Osteoblast (primary cell): ENCODE measurements at regions not wholly inside any gene's neighbourhood (a gene's known extent, or its start where the extent isn't known, plus 50 kb on each side); places are given as distances from the start of the nearest gene placed in this dataset.

Experiments
- DNase-seq: peaks from one replicate; pipeline ENCODE4 v3.0.0; 2011; ENCODE audit warnings: low spot score, mixed read lengths; ENCODE audit not compliant: insufficient read length; ENCODE audit errors: missing footprints
- H2AFZ ChIP-seq: 2 replicates; pipeline ENCODE4 v1.6.0; 2011; ENCODE audit warnings: mild to moderate bottlenecking, low read length
- H3K27ac ChIP-seq: 2 replicates; pipeline ENCODE4 v1.5.1; 2011; ENCODE audit warnings: mild to moderate bottlenecking, low read depth, low read length, moderate library complexity
- H3K27me3 ChIP-seq: 2 replicates; pipeline ENCODE4 v1.6.0; 2012; ENCODE audit warnings: mild to moderate bottlenecking, control low read depth, inconsistent platforms, low read length, moderate library complexity; ENCODE audit not compliant: insufficient read depth
- H3K36me3 ChIP-seq: 2 replicates; pipeline ENCODE4 v1.5.1; 2011; ENCODE audit warnings: mild to moderate bottlenecking, low read length, control low read depth, moderate library complexity; ENCODE audit not compliant: insufficient read depth
- H3K4me1 ChIP-seq: 2 replicates; pipeline ENCODE4 v1.5.1; 2011; ENCODE audit warnings: mild to moderate bottlenecking, low read length, control low read depth, moderate library complexity; ENCODE audit not compliant: insufficient read depth
- H3K4me2 ChIP-seq: 2 replicates; pipeline ENCODE4 v1.6.0; 2011; ENCODE audit warnings: mild to moderate bottlenecking, low read length; ENCODE audit not compliant: insufficient read depth
- H3K4me3 ChIP-seq: fragments of 200-600 bp; sonication (generic); 3 replicates; pipeline ENCODE4 v1.5.1; 2012; ENCODE audit warnings: mild to moderate bottlenecking, low read length, inconsistent platforms; ENCODE audit not compliant: insufficient read depth
- H3K79me2 ChIP-seq: 2 replicates; pipeline ENCODE4 v1.6.0; 2012; ENCODE audit warnings: mild to moderate bottlenecking, low read length, control low read depth, inconsistent platforms; ENCODE audit not compliant: insufficient read depth
- H3K9me3 ChIP-seq: 2 replicates; pipeline ENCODE4 v1.5.1; 2011; ENCODE audit warnings: low read depth, low read length, control low read depth
- H4K20me1 ChIP-seq: 2 replicates; pipeline ENCODE4 v1.6.0; 2012; ENCODE audit warnings: mild to moderate bottlenecking, low read length, control low read depth; ENCODE audit not compliant: insufficient read depth
- TF ChIP-seq, protein P1 (sequence below): IDR thresholded peaks from 2 replicates; pipeline ENCODE4 v1.5.1; 2011; ENCODE audit warnings: mild to moderate bottlenecking, low read depth, low read length, moderate library complexity; ENCODE audit errors: extremely low read depth

DNA sequence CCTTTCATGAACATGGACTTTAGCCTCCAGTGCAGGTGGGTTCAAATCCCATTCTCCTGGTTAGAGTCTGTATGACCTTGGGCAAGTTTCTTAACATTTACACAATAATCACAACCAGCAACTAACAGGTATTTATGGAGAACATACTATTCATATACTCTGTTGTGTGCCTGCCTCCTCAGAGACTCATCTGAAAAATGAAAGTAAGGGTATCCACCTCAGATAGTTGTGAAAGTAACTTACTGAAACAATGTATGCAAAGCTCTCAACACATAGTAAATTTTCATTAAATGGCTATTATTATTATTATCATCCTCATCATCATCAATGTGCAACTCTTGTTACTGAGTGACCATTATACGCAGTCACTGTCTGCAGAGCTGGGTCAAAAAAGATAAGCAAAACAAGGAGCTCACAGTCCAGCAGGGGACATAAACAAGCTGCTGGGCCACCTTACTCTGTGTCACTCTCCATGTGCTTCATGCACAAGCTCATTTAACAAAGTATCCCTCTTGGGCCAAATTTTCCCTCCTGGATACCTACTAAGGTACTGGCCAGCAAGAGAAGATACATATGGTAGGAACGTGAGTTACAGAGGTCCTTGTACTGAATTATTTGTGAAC, 70.9 kb upstream of the FNDC3A start:
- H3K36me3 ChIP-seq, result no peaks in the 10 kb centered on the region
- no peak overlapping the region for H2AFZ ChIP-seq
- H3K27ac ChIP-seq, result no peak overlapping the region
- H4K20me1 ChIP-seq, result no peaks in the 10 kb centered on the region
- H3K27me3 ChIP-seq, result no peaks in the 10 kb centered on the region
- DNase-seq, result no peak
- TF ChIP-seq, protein P1, sequence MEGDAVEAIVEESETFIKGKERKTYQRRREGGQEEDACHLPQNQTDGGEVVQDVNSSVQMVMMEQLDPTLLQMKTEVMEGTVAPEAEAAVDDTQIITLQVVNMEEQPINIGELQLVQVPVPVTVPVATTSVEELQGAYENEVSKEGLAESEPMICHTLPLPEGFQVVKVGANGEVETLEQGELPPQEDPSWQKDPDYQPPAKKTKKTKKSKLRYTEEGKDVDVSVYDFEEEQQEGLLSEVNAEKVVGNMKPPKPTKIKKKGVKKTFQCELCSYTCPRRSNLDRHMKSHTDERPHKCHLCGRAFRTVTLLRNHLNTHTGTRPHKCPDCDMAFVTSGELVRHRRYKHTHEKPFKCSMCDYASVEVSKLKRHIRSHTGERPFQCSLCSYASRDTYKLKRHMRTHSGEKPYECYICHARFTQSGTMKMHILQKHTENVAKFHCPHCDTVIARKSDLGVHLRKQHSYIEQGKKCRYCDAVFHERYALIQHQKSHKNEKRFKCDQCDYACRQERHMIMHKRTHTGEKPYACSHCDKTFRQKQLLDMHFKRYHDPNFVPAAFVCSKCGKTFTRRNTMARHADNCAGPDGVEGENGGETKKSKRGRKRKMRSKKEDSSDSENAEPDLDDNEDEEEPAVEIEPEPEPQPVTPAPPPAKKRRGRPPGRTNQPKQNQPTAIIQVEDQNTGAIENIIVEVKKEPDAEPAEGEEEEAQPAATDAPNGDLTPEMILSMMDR, result no peak
- H3K4me2 ChIP-seq, result no peak overlapping the region
- H3K79me2 ChIP-seq, result no peaks in the 10 kb centered on the region
- no peak overlapping the region for H3K4me3 ChIP-seq
- H3K4me1 ChIP-seq, result peaks cover 5% of the 10 kb centered on the region
- H3K9me3 ChIP-seq, result no peaks in the 10 kb centered on the region

DNA sequence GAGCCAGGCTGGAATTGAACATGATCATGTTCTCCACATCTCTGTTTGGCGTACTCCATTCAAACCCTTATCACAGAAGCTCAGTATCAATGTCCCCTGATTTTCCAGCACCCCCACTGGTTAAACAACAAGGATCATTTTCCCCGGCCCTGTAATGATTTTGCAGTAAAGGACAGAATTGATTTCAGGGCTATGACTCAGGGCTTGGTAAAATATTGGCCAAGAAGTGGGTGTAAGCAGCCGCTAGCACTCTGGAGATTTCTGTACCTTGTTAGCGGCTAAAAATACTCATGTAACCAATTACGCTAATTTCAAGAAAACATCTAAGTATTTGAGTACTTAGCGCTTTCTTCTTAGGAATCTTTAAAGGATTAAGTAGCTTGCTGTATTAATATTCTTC, 69.5 kb upstream of the FNDC3A start:
- no peaks in the 10 kb centered on the region for H3K27me3 ChIP-seq
- H3K9me3 ChIP-seq, result no peaks in the 10 kb centered on the region
- H2AFZ ChIP-seq, result no peak overlapping the region
- H3K4me3 ChIP-seq, result no peak overlapping the region
- no peak for DNase-seq
- H3K27ac ChIP-seq, result no peak overlapping the region
- no peaks in the 10 kb centered on the region for H4K20me1 ChIP-seq
- H3K36me3 ChIP-seq, result no peaks in the 10 kb centered on the region
- H3K4me1 ChIP-seq, result peaks cover 5% of the 10 kb centered on the region
- H3K4me2 ChIP-seq, result no peak overlapping the region
- TF ChIP-seq, protein P1, result no peak
- H3K79me2 ChIP-seq, result no peaks in the 10 kb centered on the region

DNA sequence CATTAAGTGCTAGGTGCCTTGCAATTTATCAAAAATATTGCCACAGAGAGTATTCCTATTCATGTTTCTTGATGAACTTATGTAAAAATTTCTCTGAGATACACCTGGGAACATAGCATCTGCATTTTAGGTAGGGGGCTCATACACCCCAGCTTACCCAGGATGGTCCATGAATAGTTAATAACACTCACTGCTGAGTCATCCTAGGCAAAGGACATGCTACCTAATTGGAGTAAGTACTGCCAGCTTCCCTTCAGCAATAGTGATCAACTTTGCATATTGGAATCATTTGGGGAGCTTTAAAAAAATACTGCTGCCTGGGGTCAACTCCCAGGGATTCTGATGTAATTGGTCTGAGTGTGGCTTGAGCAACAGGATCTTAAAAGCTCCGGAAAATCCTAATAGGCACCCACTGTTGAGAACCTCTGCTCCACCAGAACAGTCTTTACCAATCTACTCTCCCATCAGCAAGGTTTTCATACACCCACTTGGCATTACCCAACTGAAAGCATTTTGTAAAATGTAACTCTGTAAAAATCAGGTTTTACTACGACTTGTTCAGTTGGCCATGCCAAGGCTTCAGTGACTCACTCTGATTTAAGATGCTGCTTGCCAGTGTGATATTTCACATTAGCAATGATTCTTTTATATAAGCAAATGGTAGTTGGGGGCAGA, 67.2 kb upstream of the FNDC3A start:
- TF ChIP-seq, protein P1, result no peak
- Histone ChIP-seq H2AFZ (no peak overlapping the region), H3K9me3 (no peaks in the 10 kb centered on the region), H3K27me3 (no peaks in the 10 kb centered on the region), H3K36me3 (no peaks in the 10 kb centered on the region), H3K79me2 (no peaks in the 10 kb centered on the region), H3K4me1 (peaks cover 5% of the 10 kb centered on the region), H4K20me1 (no peaks in the 10 kb centered on the region), H3K4me2 (peak overlapping the region; percentile 53), H3K27ac (no peak overlapping the region), H3K4me3 (no peak overlapping the region)
- no peak for DNase-seq

DNA sequence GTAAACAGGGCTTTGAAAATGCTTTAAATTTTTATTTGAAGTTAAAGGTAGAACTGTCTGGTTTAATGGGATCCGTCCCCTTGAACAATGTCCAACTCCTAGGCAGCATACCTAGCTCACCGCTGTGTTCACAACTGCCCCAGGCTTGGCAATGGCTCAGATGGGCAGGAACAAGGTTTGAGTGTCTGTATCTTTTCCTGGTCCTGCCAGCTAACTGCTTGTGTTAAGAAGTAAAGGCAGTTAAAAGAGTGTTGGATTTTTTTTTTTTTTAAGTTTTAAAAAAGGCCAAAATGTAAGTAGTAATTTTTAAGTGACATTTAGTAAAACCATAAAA, 66.7 kb upstream of the FNDC3A start:
- Histone ChIP-seq H3K27ac (no peak overlapping the region), H3K27me3 (no peaks in the 10 kb centered on the region), H4K20me1 (no peaks in the 10 kb centered on the region), H3K79me2 (no peaks in the 10 kb centered on the region), H3K36me3 (no peaks in the 10 kb centered on the region), H2AFZ (no peak overlapping the region), H3K4me3 (no peak overlapping the region), H3K4me1 (peaks cover 5% of the 10 kb centered on the region), H3K4me2 (peak overlapping the region; percentile 53), H3K9me3 (no peaks in the 10 kb centered on the region)
- DNase-seq, result no peak
- TF ChIP-seq, protein P1, result no peak
